ENCODE measurements at regions not wholly inside any gene's neighbourhood (a gene's known extent, or its start where the extent isn't known, plus 50 kb on each side); places are given as distances from the start of the nearest gene placed in this dataset.

- DNase-seq = no peak
- no peak overlapping the region for H2AFZ ChIP-seq (ENCODE audit: low read depth)
- H3K9me2 ChIP-seq = no peaks in the 10 kb centered on the region
- no peaks in the 10 kb centered on the region for H3K27me3 ChIP-seq (ENCODE audit: insufficient read depth)
- TF ChIP-seq CHD2 (IDR thresholded peaks at IDR 0.05; ENCODE audit: low read length, partially characterized antibody) (no peak), USF2 (IDR thresholded peaks at IDR 0.05; ENCODE audit: borderline replicate concordance, low read depth, low read length) (no peak), FOSL2 (IDR thresholded peaks at IDR 0.05; ENCODE audit: borderline replicate concordance, low read depth) (no peak), IRF3 (IDR thresholded peaks at IDR 0.05; ENCODE audit: low read depth, low read length) (no peak), MEF2A (IDR thresholded peaks at IDR 0.05; ENCODE audit: borderline replicate concordance, low read depth) (no peak), FOXM1 (IDR thresholded peaks at IDR 0.05; ENCODE audit: low read depth) (no peak), GATA2 (CRISPR knock-in tag; IDR thresholded peaks at IDR 0.05) (no peak), REST (IDR thresholded peaks at IDR 0.05; ENCODE audit: low read depth, low read length) (no peak), NFIC (IDR thresholded peaks at IDR 0.05; ENCODE audit: borderline replicate concordance) (no peak), USF1 (IDR thresholded peaks at IDR 0.05; ENCODE audit: borderline replicate concordance, low read depth) (no peak), EZH2phosphoT487 (IDR thresholded peaks at IDR 0.05; ENCODE audit: borderline replicate concordance, low read depth) (no peak), FOXJ3 (CRISPR knock-in tag; IDR thresholded peaks at IDR 0.05) (no peak), RFX5 (IDR thresholded peaks at IDR 0.05; ENCODE audit: low read length) (no peak), GABPA (IDR thresholded peaks at IDR 0.05; ENCODE audit: low read depth) (no peak), SIN3A (IDR thresholded peaks at IDR 0.05; ENCODE audit: borderline replicate concordance, low read depth, low read length) (no peak), MAX (IDR thresholded peaks at IDR 0.05; ENCODE audit: low read depth) (no peak), POLR2AphosphoS5 (IDR thresholded peaks at IDR 0.05; ENCODE audit: low read depth, low read length) (no peak), NRF1 (IDR thresholded peaks at IDR 0.05; ENCODE audit: low read depth, low read length) (no peak), SMC3 (IDR thresholded peaks at IDR 0.05; ENCODE audit: low read depth, low read length) (no peak)
- no peak overlapping the region for H3K4me2 ChIP-seq
- H3K36me3 ChIP-seq (replicated peaks in 1 of 2; ENCODE audit: control insufficient read depth in 1 of 2, insufficient read depth in 2 of 2, low read length in 1 of 2) = no peaks in the 10 kb centered on the region
- no peaks in the 10 kb centered on the region for H3K79me2 ChIP-seq (ENCODE audit: insufficient read depth)
- CTCF ChIA-PET = no interaction called here
- H3K4me3 ChIP-seq (ENCODE audit: low read depth in 2 of 2, low read length in 1 of 2) = no peak overlapping the region
- peaks cover 4% of the 10 kb centered on the region; the same call in 1 of the 2 replicates for H3K9me3 ChIP-seq
- 98% methylated on average over 4 of the region's 4 CpGs for WGBS (ENCODE audit: low lambda C conversion rate)
- H4K20me1 ChIP-seq (ENCODE audit: insufficient read depth) = no peaks in the 10 kb centered on the region
- no peak overlapping the region for H3K9ac ChIP-seq
- POLR2A ChIA-PET = no interaction called here
- H3K27ac ChIP-seq (ENCODE audit: low read depth in 2 of 2, low read length in 1 of 2) = no peak overlapping the region
- peaks cover 2 to 15% of the 10 kb centered on the region in 2 experiments; a peak in 3 of 4 replicates for H3K4me1 ChIP-seq (ENCODE audit: control insufficient read depth in 1 of 2, insufficient read depth in 2 of 2, low read depth in 1 of 2, low read length in 1 of 2)
- peaks cover 9% of the 10 kb centered on the region for H3F3A ChIP-seq (replicated peaks; ENCODE audit: insufficient read depth)
Observed at GRCh38 chr4:123300222-123301039, 96.2 kb upstream of the SPRY1 start.

All from SK-N-SH (cell line).